ENCODE measurements at regions not wholly inside any gene's neighbourhood (a gene's known extent, or its start where the extent isn't known, plus 50 kb on each side); places are given as distances from the start of the nearest gene placed in this dataset.
A peak's percentile ranks its signal among the peaks of the same experiment; 100 is the strongest.
"Not testable (repeated sequence)": the region's sequence is repeated elsewhere in the genome, so short reads cannot be mapped to it uniquely, and the experiment has no call there.

GRCh38 chr15:62907275-62907674 lies 135.3 kb upstream of the TPM1 start:
- intact Hi-C loops (cut with DNase I): no loop called here
- no peaks in the 10 kb centered on the region for H3K27me3 ChIP-seq
- peaks cover 0 to 8% (median 0%) of the 10 kb centered on the region in 4 donors for H3K4me1 ChIP-seq
- TF ChIP-seq POLR2A (IDR thresholded peaks at IDR 0.05) (no peak), CTCF (IDR thresholded peaks at IDR 0.05) (no peak)
- H3K36me3 ChIP-seq: no peaks in the 10 kb centered on the region
- H3K9me3 ChIP-seq: no peaks in the 10 kb centered on the region
- WGBS (ENCODE audit: insufficient coverage, low coverage, low lambda C conversion rate, missing lambda C conversion rate): 87% methylated on average over 8 of the region's 8 CpGs
- no peak for DNase-seq
- no peak overlapping the region for H3K27ac ChIP-seq
- ATAC-seq: no peak
- H3K4me3 ChIP-seq: no peak overlapping the region

- H3K27ac ChIP-seq; H3K36me3 ChIP-seq; DNase-seq; intact Hi-C loops (cut with DNase I); H3K4me1 ChIP-seq; ATAC-seq; H3K9me3 ChIP-seq; H3K4me3 ChIP-seq; H3K27me3 ChIP-seq: not testable (repeated sequence)
- WGBS (ENCODE audit: insufficient coverage, low coverage, low lambda C conversion rate, missing lambda C conversion rate): 69% methylated on average over 4 of the region's 5 CpGs
These were observed 134.2 kb upstream of the TPM1 start for GRCh38 chr15:62908341-62908740.

- intact Hi-C loops (cut with DNase I): no loop called here
- no peaks in the 10 kb centered on the region for H3K9me3 ChIP-seq
- TF ChIP-seq CTCF (IDR thresholded peaks at IDR 0.05): no peak
- TF ChIP-seq POLR2A (IDR thresholded peaks at IDR 0.05): no peak
- DNase-seq: no peak
- H3K4me3 ChIP-seq: no peak overlapping the region
- no peak for ATAC-seq
- H3K4me1 ChIP-seq: peaks cover 0 to 2% (median 0%) of the 10 kb centered on the region in 4 donors
- H3K36me3 ChIP-seq: no peaks in the 10 kb centered on the region
- 93% methylated on average over 2 of the region's 3 CpGs for WGBS (ENCODE audit: insufficient coverage, low coverage, low lambda C conversion rate, missing lambda C conversion rate)
- no peaks in the 10 kb centered on the region for H3K27me3 ChIP-seq
- H3K27ac ChIP-seq: no peak overlapping the region
These were observed 133.3 kb upstream of the TPM1 start for GRCh38 chr15:62909257-62909656.

DNA sequence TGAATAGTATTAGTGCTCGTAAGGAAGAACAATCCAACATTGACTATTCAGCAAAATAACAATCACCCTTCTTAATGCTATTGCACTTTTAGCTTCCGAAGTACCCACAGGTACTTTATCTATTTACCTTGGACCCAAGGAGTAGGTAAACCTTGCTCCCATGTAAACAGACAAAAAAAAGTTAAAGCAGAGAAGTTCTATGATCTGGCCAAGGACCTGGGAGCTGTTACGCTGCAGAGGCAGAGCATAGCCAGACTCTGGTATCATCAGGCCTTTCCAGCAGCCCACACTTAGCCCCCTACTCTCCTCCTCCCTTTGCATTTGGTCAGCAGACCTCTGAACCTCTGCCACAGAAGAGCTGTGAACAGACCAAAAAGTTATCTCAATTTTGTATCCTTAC lies 130.3 kb upstream of the TPM1 start:
- Histone ChIP-seq H3K27ac (no peak overlapping the region), H3K27me3 (no peaks in the 10 kb centered on the region), H3K36me3 (no peaks in the 10 kb centered on the region), H3K9me3 (no peaks in the 10 kb centered on the region), H3K4me1 (no peaks in the 10 kb centered on the region), H3K4me3 (no peak overlapping the region)
- intact Hi-C loops (cut with DNase I): no loop called here
- TF ChIP-seq POLR2A (IDR thresholded peaks at IDR 0.05): no peak
- no peak for TF ChIP-seq CTCF (IDR thresholded peaks at IDR 0.05)
- ATAC-seq (peak in 2 of 4 donors; percentile 31 to 57), DNase-seq (no peak)
- 59% methylated on average over 3 of the region's 3 CpGs for WGBS (ENCODE audit: insufficient coverage, low coverage, low lambda C conversion rate, missing lambda C conversion rate)

GRCh38 chr15:62912808-62913207 lies 129.7 kb upstream of the TPM1 start:
- intact Hi-C loops (cut with DNase I): no loop called here
- Histone ChIP-seq H3K36me3 (no peaks in the 10 kb centered on the region), H3K27me3 (no peaks in the 10 kb centered on the region), H3K4me3 (no peak overlapping the region), H3K9me3 (no peaks in the 10 kb centered on the region), H3K4me1 (no peaks in the 10 kb centered on the region), H3K27ac (no peak overlapping the region)
- WGBS (ENCODE audit: insufficient coverage, low coverage, low lambda C conversion rate, missing lambda C conversion rate): 78% methylated on average over 5 of the region's 5 CpGs
- DNase-seq (no peak), ATAC-seq (no peak)
- TF ChIP-seq CTCF (IDR thresholded peaks at IDR 0.05) (no peak), POLR2A (IDR thresholded peaks at IDR 0.05) (no peak)
